H9 (cell line): ENCODE measurements at regions not wholly inside any gene's neighbourhood (a gene's known extent, or its start where the extent isn't known, plus 50 kb on each side); places are given as distances from the start of the nearest gene placed in this dataset.

ENCODE experiments used
- DNase-seq: peaks from one replicate; pipeline ENCODE4 v3.0.0-alpha.2; 2017
- H2AFZ ChIP-seq: one replicate; pipeline ENCODE4 v1.6.1; 2013; ENCODE audit warnings: mild to moderate bottlenecking, low read length, control low read depth, moderate library complexity
- H2AK5ac ChIP-seq: 2 replicates; pipeline ENCODE4 v1.6.1; 2013; ENCODE audit warnings: low read length, control low read depth, mixed read lengths; ENCODE audit not compliant: insufficient read length
- H2BK120ac ChIP-seq: one replicate; pipeline ENCODE4 v1.6.1; 2013; ENCODE audit warnings: low read depth, mild to moderate bottlenecking, low read length, control low read depth, inconsistent platforms; ENCODE audit not compliant: poor library complexity, severe bottlenecking
- H2BK12ac ChIP-seq: 2 replicates; pipeline ENCODE4 v1.6.1; 2013; ENCODE audit warnings: low read length, control low read depth, mixed read lengths, low read depth; ENCODE audit not compliant: insufficient read length
- H2BK15ac ChIP-seq: 2 replicates; pipeline ENCODE4 v1.6.1; 2013; ENCODE audit warnings: low read depth, low read length, control low read depth
- H2BK20ac ChIP-seq: one replicate; pipeline ENCODE4 v1.6.1; 2013; ENCODE audit warnings: low read depth, mild to moderate bottlenecking, low read length, control low read depth, inconsistent platforms; ENCODE audit not compliant: poor library complexity, severe bottlenecking
- H2BK5ac ChIP-seq: 2 replicates; pipeline ENCODE4 v1.6.1; 2013; ENCODE audit warnings: low read length, control low read depth, mixed read lengths; ENCODE audit not compliant: insufficient read length
- H3K14ac ChIP-seq: 2 replicates; pipeline ENCODE4 v1.6.1; 2013; ENCODE audit warnings: low read length, control low read depth; ENCODE audit not compliant: insufficient read depth
- H3K18ac ChIP-seq: 2 replicates; pipeline ENCODE4 v1.6.1; 2013; ENCODE audit warnings: low read depth, mild to moderate bottlenecking, mixed read lengths, low read length, control low read depth; ENCODE audit not compliant: insufficient read length
- H3K23ac ChIP-seq: 2 replicates; pipeline ENCODE4 v1.6.1; 2013; ENCODE audit warnings: low read length, control low read depth, mixed read lengths, low read depth; ENCODE audit not compliant: insufficient read length
- H3K23me2 ChIP-seq: 2 replicates; pipeline ENCODE4 v1.6.1; 2013; ENCODE audit warnings: low read depth, mild to moderate bottlenecking, mixed read lengths, low read length, control low read depth; ENCODE audit not compliant: insufficient read length, poor library complexity, severe bottlenecking
- H3K27ac ChIP-seq: 2 replicates; pipeline ENCODE4 v1.5.1; 2013; ENCODE audit warnings: low read length, control low read depth, mixed read lengths, low read depth; ENCODE audit not compliant: insufficient read length
- H3K27me3 ChIP-seq: 2 replicates; pipeline ENCODE4 v1.6.1; 2013; ENCODE audit warnings: low read length, control low read depth, inconsistent platforms; ENCODE audit not compliant: insufficient read depth
- H3K4ac ChIP-seq: 2 replicates; pipeline ENCODE4 v1.6.1; 2013; ENCODE audit warnings: low read depth, mild to moderate bottlenecking, control low read depth, inconsistent platforms, low read length, moderate library complexity
- H3K4me1 ChIP-seq: 2 replicates; pipeline ENCODE4 v1.6.1; 2013; ENCODE audit warnings: low read length, control low read depth, inconsistent platforms; ENCODE audit not compliant: insufficient read depth
- H3K4me2 ChIP-seq: 2 replicates; pipeline ENCODE4 v1.6.1; 2013; ENCODE audit warnings: low read length, control low read depth, mixed read lengths; ENCODE audit not compliant: insufficient read length, insufficient read depth
- H3K56ac ChIP-seq: 2 replicates; pipeline ENCODE4 v1.6.1; 2013; ENCODE audit warnings: low read depth, mild to moderate bottlenecking, mixed read lengths, low read length, control low read depth; ENCODE audit not compliant: insufficient read length
- H3K79me1 ChIP-seq: 2 replicates; pipeline ENCODE4 v1.6.1; 2013; ENCODE audit warnings: low read depth, mild to moderate bottlenecking, moderate library complexity, low read length, control low read depth, inconsistent platforms; ENCODE audit not compliant: insufficient read depth, poor library complexity, severe bottlenecking
- H3K79me2 ChIP-seq: 2 replicates; pipeline ENCODE4 v1.6.1; 2013; ENCODE audit warnings: low read length, control low read depth, inconsistent platforms; ENCODE audit not compliant: insufficient read depth
- H3K9ac ChIP-seq: 2 replicates; pipeline ENCODE4 v1.6.1; 2013; ENCODE audit warnings: low read length, control low read depth, mixed read lengths; ENCODE audit not compliant: insufficient read length; ENCODE audit errors: extremely low read depth
- H3K9me3 ChIP-seq: one replicate; pipeline ENCODE4 v1.6.1; 2013; ENCODE audit warnings: low read depth, low read length, inconsistent platforms; ENCODE audit not compliant: control insufficient read depth
- H3T11ph ChIP-seq: one replicate; pipeline ENCODE4 v1.6.1; 2013; ENCODE audit warnings: mild to moderate bottlenecking, low read length, control low read depth, inconsistent platforms
- H4K20me1 ChIP-seq: one replicate; pipeline ENCODE4 v1.6.1; 2013; ENCODE audit not compliant: control insufficient read depth, insufficient read length, insufficient read depth
- H4K5ac ChIP-seq: 2 replicates; pipeline ENCODE4 v1.6.1; 2013; ENCODE audit warnings: low read depth, mild to moderate bottlenecking, mixed read lengths, low read length, control low read depth; ENCODE audit not compliant: insufficient read length
- H4K8ac ChIP-seq: replicated peaks from 2 replicates; pipeline ENCODE4 v1.6.1; 2013; ENCODE audit warnings: low read length, control low read depth, mixed read lengths, low read depth; ENCODE audit not compliant: insufficient read length
- H4K91ac ChIP-seq: 2 replicates; pipeline ENCODE4 v1.6.1; 2013; ENCODE audit warnings: low read depth, mild to moderate bottlenecking, moderate library complexity, mixed read lengths, low read length, control low read depth; ENCODE audit not compliant: insufficient read length
- H3K27ac Mint-ChIP-seq, 3 experiments: 2 replicates in 2 of 3; 3 replicates in 1 of 3; pipeline ENCODE4 v1.8.0; 2020 to 2021; ENCODE audit warnings: mixed read lengths in 3 of 3, mild to moderate bottlenecking in 1 of 3, moderate library complexity in 1 of 3
- H3K27me3 Mint-ChIP-seq: 2 replicates; pipeline ENCODE4 v1.8.0; 2021; ENCODE audit warnings: low read depth, mild to moderate bottlenecking, moderate library complexity, mixed read lengths
- H3K36me3 Mint-ChIP-seq, 3 experiments: 2 replicates in 2 of 3; 3 replicates in 1 of 3; pipeline ENCODE4 v1.8.0; 2020 to 2021; ENCODE audit warnings: low read depth in 3 of 3, mixed read lengths in 3 of 3; ENCODE audit not compliant: insufficient read depth in 1 of 3
- H3K4me1 Mint-ChIP-seq, 2 experiments: 2 replicates each; pipeline ENCODE4 v1.8.0; 2020; ENCODE audit warnings: mixed read lengths in 2 of 2
- H3K4me3 Mint-ChIP-seq, 2 experiments: 2 replicates in 1 of 2; 3 replicates in 1 of 2; pipeline ENCODE4 v1.8.0; 2020 to 2021; ENCODE audit warnings: mild to moderate bottlenecking in 2 of 2, mixed read lengths in 2 of 2, moderate library complexity in 1 of 2
- H3K9me3 Mint-ChIP-seq, 2 experiments: 2 replicates in 1 of 2; 3 replicates in 1 of 2; pipeline ENCODE4 v1.8.0; 2020; ENCODE audit warnings: mild to moderate bottlenecking in 2 of 2, mixed read lengths in 2 of 2, moderate library complexity in 1 of 2
- CTCF ChIP-seq: fragments of 200-600 bp; sonication (generic); conservative IDR thresholded peaks from 3 replicates; pipeline ENCODE4 v1.8.0; 2021; ENCODE audit warnings: antibody characterized with exemption, mild to moderate bottlenecking
- WGBS: extraction: QIAGEN DNeasy Blood & Tissue Kit; methylation state at CpG from one replicate; pipeline ENCODE4 v1.1.7; 2013; ENCODE audit warnings: missing lambda C conversion rate, low lambda C conversion rate, mixed read lengths; ENCODE audit not compliant: insufficient read length; ENCODE audit errors: extremely low coverage; 5-methylcytosine and 5-hydroxymethylcytosine counted together

GRCh38 chr21:32861866-32862265, 90.3 kb upstream of the PAXBP1 start:
- Histone ChIP-seq H3K79me2 (no peaks in the 10 kb centered on the region), H3K23ac (no peak overlapping the region), H4K91ac (no peak overlapping the region), H3K14ac (no peak overlapping the region), H3K9ac (no peak overlapping the region), H3K4me1 (no peaks in the 10 kb centered on the region), H3K23me2 (no peaks in the 10 kb centered on the region), H3K79me1 (no peaks in the 10 kb centered on the region), H3T11ph (no peak overlapping the region), H2BK15ac (no peak overlapping the region), H2AK5ac (no peak overlapping the region), H2BK12ac (no peak overlapping the region), H3K9me3 (peaks cover 7% of the 10 kb centered on the region), H4K20me1 (no peaks in the 10 kb centered on the region), H4K8ac (no peak overlapping the region), H2BK5ac (no peak overlapping the region), H4K5ac (no peak overlapping the region), H2BK120ac (no peak overlapping the region), H3K18ac (no peak overlapping the region), H3K56ac (no peak overlapping the region), H3K27me3 (no peaks in the 10 kb centered on the region), H3K4ac (no peak overlapping the region), H2AFZ (no peak overlapping the region), H3K27ac (no peak overlapping the region), H2BK20ac (no peak overlapping the region), H3K4me2 (no peak overlapping the region)
- H3K4me1 Mint-ChIP-seq, result peaks cover 11 to 12% of the 10 kb centered on the region in 2 experiments
- DNase-seq, result no peak
- no peak overlapping the region for H3K27ac Mint-ChIP-seq
- no peak overlapping the region for H3K4me3 Mint-ChIP-seq
- peaks cover under 1 to 14% (median 8%) of the 10 kb centered on the region in 3 experiments; a peak in 5 of 7 replicates for H3K36me3 Mint-ChIP-seq
- no CpG with 5 or more reads among the region's 4 CpGs for WGBS
- peaks cover 16 to 17% of the 10 kb centered on the region in 2 experiments for H3K9me3 Mint-ChIP-seq
- no peak for TF ChIP-seq CTCF
- peaks cover 1% of the 10 kb centered on the region for H3K27me3 Mint-ChIP-seq
